LNCaP clone FGC (cell line): ENCODE measurements at regions not wholly inside any gene's neighbourhood (a gene's known extent, or its start where the extent isn't known, plus 50 kb on each side); places are given as distances from the start of the nearest gene placed in this dataset.
A peak's percentile ranks its signal among the peaks of the same experiment; 100 is the strongest.

Experiments
- DNase-seq: peaks from one replicate; pipeline ENCODE4 v3.0.0-alpha.2; 2011; ENCODE audit warnings: low read depth
- H3K4me3 ChIP-seq: 2 replicates; pipeline ENCODE4 v1.5.1; 2011; ENCODE audit warnings: mild to moderate bottlenecking, low read depth, low read length, control low read depth
- TF ChIP-seq, protein P1 (sequence below): IDR thresholded peaks from 2 replicates; pipeline ENCODE4 v1.5.1; 2012; ENCODE audit warnings: mild to moderate bottlenecking; ENCODE audit not compliant: control insufficient read depth, insufficient read depth; ENCODE audit errors: extremely low read depth

DNA sequence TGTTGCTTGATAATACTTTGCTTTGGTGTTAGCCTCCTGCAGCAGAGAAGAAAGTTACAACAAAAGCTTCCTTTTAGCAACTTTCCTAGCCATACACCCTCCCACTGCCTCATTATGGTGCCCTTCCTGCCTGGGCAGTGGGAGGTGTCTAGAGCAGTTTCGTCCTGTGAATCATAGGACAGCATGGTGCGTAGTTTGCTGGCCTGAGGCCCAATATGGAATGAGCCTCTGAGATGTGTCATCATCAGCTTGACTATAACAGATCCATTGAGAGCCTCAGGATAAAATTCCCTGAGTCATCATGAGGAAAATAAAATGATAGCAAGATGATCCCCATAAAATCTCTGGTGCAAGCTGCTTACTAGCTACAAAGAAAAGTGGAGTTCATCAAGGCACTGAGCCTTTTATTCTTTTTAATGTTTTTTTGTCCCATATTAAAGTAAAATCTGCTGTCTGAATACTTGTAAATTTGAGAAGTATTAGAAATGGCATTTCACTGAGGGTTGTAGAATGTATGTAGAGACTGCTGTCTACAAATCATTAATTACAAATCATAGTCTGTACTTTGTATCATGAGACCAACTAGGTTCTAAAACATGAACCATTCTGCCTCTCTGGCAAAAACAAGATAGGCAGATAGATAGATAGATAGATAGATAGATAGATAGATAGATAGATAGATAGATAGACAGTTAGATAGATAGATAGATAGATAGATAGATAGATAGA lies 303.0 kb upstream of the PDE4D start:
- TF ChIP-seq, protein P1, sequence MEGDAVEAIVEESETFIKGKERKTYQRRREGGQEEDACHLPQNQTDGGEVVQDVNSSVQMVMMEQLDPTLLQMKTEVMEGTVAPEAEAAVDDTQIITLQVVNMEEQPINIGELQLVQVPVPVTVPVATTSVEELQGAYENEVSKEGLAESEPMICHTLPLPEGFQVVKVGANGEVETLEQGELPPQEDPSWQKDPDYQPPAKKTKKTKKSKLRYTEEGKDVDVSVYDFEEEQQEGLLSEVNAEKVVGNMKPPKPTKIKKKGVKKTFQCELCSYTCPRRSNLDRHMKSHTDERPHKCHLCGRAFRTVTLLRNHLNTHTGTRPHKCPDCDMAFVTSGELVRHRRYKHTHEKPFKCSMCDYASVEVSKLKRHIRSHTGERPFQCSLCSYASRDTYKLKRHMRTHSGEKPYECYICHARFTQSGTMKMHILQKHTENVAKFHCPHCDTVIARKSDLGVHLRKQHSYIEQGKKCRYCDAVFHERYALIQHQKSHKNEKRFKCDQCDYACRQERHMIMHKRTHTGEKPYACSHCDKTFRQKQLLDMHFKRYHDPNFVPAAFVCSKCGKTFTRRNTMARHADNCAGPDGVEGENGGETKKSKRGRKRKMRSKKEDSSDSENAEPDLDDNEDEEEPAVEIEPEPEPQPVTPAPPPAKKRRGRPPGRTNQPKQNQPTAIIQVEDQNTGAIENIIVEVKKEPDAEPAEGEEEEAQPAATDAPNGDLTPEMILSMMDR: no peak
- H3K4me3 ChIP-seq: no peak overlapping the region
- peak; percentile 81 for DNase-seq

DNA sequence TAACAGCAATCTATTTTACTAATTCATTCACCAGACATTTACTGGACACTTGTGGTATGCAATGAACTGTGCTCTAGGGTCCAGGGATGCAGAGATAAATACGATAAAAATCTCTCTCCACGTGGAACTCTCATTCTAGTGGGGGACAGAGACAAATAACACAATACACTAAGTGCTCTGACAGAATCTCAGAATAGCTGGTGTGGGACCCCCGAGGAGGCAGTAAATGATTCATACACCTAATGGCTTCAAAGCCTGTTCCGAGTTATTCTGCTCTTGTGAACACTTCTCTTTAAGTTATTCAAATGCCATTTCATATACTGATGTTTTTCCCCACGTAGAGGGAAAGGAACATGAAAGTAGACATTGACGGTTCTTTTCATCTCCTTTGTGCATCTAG lies 302.0 kb upstream of the PDE4D start:
- DNase-seq: no peak
- no peak overlapping the region for H3K4me3 ChIP-seq
- TF ChIP-seq, protein P1: no peak

DNA sequence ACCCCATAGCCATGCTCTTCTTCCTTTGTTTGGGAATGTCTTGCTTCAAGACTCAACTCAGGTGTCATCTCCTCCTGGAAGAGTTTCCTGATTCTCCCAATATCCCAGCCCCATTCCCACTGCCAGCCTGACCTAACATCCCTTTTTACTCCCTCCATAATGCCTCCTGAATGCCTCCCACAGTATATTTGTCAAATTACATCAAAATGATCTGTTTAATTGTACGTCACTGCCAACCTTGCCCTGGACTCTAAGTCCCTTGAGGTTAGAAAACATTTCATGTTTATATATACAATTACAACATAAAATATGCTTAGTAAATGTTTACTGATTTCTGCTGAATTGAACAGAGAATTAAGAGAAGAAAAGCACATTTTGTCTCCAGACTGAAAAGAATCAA lies 301.6 kb upstream of the PDE4D start:
- DNase-seq: no peak
- TF ChIP-seq, protein P1: no peak
- no peak overlapping the region for H3K4me3 ChIP-seq

DNA sequence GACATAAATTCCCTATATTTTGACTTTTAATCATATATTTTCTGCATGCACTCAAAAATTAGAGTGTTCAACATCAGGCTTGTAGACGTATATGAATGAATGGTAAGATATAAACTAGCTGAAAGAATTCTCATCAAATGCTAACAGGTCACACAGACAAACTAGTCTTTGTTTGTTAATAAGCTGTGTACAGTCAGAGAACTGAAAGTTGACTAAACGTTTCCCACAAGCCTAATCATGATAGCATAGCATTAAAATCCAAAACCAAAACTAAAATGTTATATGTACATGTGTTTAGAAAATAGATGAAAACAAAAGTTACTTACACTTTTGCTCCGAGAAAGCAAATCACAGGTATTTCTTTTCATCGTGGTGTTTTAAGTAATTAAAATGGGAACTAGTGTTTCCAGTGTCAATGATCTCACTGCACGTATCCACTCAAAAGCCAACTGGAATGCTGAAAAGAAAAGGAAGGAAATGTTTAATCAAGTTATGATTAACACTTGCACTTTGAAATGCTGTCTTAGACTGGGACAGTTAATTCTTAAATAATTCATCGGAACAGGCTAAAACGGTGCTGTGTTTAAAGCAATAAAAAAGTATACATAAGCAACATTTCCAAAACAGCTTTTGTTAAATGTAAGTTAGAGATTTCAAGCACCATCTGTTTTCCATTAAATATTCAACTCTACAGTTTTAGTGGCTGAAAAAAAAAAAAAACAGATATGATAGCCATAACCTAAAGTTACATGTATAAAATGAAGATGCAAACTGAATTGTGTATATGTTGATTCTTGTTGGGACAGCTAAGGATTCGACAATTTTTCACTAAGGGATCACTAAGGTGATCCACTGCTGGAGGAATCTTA lies 291.9 kb upstream of the PDE4D start:
- TF ChIP-seq, protein P1: no peak
- DNase-seq: no peak
- H3K4me3 ChIP-seq: no peak overlapping the region

DNA sequence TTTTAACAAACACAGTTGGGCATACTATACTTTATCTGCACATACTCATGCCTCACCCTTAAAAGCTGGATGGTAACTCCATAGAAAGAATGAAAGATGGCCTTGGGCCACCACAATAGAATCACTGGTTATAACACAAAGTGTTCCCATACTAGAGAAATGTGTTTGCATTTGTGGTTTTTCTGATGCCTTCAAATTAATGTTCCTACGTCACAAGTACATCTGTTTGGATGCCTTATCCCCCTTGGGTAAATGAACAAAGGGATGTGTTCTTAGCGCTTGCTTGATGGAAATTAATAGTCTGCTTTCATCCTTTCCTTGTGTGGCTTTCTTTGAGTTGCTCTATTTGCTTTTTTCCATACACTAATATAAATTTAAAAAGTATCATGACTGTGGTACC lies 291.1 kb upstream of the PDE4D start:
- H3K4me3 ChIP-seq: no peak overlapping the region
- TF ChIP-seq, protein P1: no peak
- DNase-seq: no peak

DNA sequence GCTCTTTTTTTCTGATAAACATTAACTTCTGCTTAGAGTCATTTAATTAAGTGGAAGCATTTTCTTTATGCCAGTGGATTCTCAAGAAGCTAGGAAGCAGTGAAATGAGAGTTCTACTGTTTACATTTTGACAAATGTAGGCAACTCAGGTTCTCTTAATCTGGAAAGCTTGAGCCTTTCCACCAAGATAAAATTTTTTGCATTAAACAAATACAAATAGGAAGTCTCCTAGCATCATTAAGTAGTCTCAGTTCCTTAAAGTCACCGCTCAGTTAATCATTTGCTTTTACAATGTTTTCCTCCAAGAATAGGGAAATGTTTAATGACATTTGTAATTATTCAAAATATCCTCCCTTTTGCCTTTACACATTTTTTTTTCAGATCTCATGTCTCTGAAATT lies 290.4 kb upstream of the PDE4D start:
- no peak for DNase-seq
- H3K4me3 ChIP-seq: no peak overlapping the region
- TF ChIP-seq, protein P1: no peak
